ENCODE measurements at regions not wholly inside any gene's neighbourhood (a gene's known extent, or its start where the extent isn't known, plus 50 kb on each side); places are given as distances from the start of the nearest gene placed in this dataset.

DNA sequence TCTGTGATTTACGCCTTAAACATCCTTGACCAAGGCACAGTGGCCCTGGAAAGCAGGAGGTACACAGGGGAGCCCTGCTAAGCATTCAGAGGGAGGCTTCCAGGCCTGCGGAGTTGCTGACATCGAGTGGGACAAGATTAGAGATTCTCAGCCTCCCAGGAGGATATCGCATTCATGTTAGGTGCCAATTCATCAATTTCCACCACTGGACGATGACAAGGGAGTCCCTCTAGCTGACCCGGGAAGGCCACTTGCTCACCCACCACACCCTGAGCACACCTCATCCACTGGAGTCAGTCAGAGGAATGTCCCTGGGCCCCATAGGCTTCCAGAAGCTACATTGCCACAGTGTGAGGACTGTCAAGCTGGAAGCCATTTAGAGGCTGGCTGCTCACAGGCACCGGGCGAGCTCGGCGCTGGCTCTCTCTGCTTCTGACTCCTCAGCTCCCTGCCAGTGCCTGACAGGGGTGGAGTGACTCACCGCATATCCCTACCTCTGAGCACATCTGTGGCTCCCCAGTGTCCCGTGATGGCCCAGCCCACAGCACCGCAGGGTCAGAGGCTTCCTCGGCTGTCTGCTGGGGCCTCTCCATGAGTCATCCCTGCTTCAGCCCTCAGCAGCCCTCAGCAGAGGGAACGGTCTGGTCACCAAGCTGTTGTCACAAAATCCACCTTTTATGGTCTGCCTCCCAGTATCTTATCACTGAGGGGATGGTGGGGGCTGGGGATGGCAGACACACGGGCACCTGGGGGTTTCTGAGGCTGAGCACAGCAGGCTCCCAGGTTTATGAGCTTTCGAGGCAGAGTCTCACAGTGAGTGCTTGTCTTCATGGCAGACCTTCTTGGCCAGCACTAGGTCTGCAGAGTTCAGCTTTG lies 117.5 kb downstream of the ZNF608 start (continued):
- TF ChIP-seq ZNF224 (CRISPR knock-in tag; IDR thresholded peaks at IDR 0.05): no peak
- TF ChIP-seq CHD4 (IDR thresholded peaks at IDR 0.05; ENCODE audit: insufficient read depth, insufficient replicate concordance, low read depth, low read length, poor library complexity, severe bottlenecking): no peak
- no peak for TF ChIP-seq TCF7 (IDR thresholded peaks at IDR 0.05; ENCODE audit: borderline replicate concordance)
- no peak for TF ChIP-seq POU5F1 (IDR thresholded peaks at IDR 0.05; ENCODE audit: borderline replicate concordance, low read depth, low read length, partially characterized antibody)
- TF ChIP-seq NONO (IDR thresholded peaks at IDR 0.05; ENCODE audit: low read depth in 2 of 2, low read length in 1 of 2): no peak
- no peak for TF ChIP-seq ZNF121 (CRISPR knock-in tag; conservative IDR thresholded peaks at IDR 0.05)
- no peak for TF ChIP-seq MYBL2 (IDR thresholded peaks at IDR 0.05; ENCODE audit: low read depth)
- TF ChIP-seq MYBL2 (CRISPR knock-in tag; IDR thresholded peaks at IDR 0.05; ENCODE audit: borderline replicate concordance): no peak
- TF ChIP-seq, protein P1, sequence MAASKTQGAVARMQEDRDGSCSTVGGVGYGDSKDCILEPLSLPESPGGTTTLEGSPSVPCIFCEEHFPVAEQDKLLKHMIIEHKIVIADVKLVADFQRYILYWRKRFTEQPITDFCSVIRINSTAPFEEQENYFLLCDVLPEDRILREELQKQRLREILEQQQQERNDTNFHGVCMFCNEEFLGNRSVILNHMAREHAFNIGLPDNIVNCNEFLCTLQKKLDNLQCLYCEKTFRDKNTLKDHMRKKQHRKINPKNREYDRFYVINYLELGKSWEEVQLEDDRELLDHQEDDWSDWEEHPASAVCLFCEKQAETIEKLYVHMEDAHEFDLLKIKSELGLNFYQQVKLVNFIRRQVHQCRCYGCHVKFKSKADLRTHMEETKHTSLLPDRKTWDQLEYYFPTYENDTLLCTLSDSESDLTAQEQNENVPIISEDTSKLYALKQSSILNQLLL (CRISPR knock-in tag; IDR thresholded peaks at IDR 0.05; ENCODE audit: borderline replicate concordance): no peak
- TF ChIP-seq TAF1 (IDR thresholded peaks at IDR 0.05; ENCODE audit: control insufficient read depth, extremely low read depth, insufficient read depth, low read length, severe bottlenecking): no peak
- TF ChIP-seq PPARD (CRISPR knock-in tag; IDR thresholded peaks at IDR 0.05): no peak
- peak; percentile 45; the same call in 1 of the 2 replicates for TF ChIP-seq HES1 (IDR thresholded peaks at IDR 0.05; ENCODE audit: low read depth)
- no peak for TF ChIP-seq ZFP1 (CRISPR knock-in tag; IDR thresholded peaks at IDR 0.05)
- no peak for TF ChIP-seq NUFIP1 (IDR thresholded peaks at IDR 0.05; ENCODE audit: partially characterized antibody)
- TF ChIP-seq, protein P2, sequence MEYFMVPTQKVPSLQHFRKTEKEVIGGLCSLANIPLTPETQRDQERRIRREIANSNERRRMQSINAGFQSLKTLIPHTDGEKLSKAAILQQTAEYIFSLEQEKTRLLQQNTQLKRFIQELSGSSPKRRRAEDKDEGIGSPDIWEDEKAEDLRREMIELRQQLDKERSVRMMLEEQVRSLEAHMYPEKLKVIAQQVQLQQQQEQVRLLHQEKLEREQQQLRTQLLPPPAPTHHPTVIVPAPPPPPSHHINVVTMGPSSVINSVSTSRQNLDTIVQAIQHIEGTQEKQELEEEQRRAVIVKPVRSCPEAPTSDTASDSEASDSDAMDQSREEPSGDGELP (CRISPR knock-in tag; IDR thresholded peaks at IDR 0.05; ENCODE audit: borderline replicate concordance): peak; percentile 86; the same call in 1 of the 2 replicates
- no peak for TF ChIP-seq ZNF717 (CRISPR knock-in tag; IDR thresholded peaks at IDR 0.05)
- no peak; the same call in 1 of the 2 replicates for TF ChIP-seq LCOR (CRISPR knock-in tag; IDR thresholded peaks at IDR 0.05)
- TF ChIP-seq KLF16 (IDR thresholded peaks at IDR 0.05): 0 out of 2 replicates have a peak, but pooled peaks have one; percentile 29
- peak; percentile 93 for TF ChIP-seq ZFP36 (IDR thresholded peaks at IDR 0.05; ENCODE audit: low read depth, low read length, partially characterized antibody)
- TF ChIP-seq XRCC3 (IDR thresholded peaks at IDR 0.05): no peak
- TF ChIP-seq RNF219 (CRISPR knock-in tag; IDR thresholded peaks at IDR 0.05): no peak
- peak; percentile 45; the same call in 1 of the 2 replicates for TF ChIP-seq GATAD2B (IDR thresholded peaks at IDR 0.05; ENCODE audit: borderline replicate concordance)
- TF ChIP-seq BACH1 (tag; IDR thresholded peaks at IDR 0.05): peak; percentile 53
- peak; percentile 64; the same call in 1 of the 2 replicates for TF ChIP-seq NCOA1 (IDR thresholded peaks at IDR 0.05; ENCODE audit: low read depth)

All from K562 (cell line).